ENCODE measurements at regions not wholly inside any gene's neighbourhood (a gene's known extent, or its start where the extent isn't known, plus 50 kb on each side); places are given as distances from the start of the nearest gene placed in this dataset.

DNA sequence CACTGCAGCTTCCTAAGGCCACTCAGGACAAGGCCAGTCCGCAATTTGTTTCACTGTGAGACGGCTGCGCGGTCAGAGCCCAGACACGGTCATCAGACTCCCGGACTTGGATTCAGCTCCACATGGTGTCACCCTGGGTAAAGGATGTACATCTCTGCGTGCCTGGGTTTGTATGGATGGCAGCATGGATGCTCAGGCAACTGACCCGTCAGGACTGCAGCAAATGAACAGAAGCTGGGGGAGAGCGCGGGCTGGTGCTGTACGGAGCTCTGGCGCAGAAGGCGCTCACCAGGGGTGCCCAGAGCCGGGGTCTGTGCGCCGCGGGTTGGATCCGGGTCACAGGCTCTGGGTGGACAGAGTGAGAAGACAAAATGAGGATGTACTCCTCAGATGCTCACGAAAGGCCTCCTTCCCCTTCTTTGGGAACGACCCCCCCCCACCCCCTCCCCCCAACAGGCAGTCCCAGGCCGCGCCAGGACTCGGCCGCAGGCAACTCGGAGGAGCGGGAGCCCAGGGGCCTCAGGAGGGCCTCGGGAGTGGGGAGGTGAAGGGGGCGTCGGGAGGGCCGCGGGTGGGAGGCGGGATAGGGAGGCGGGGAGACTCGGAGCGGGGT lies 92.4 kb downstream of the CXCL12 start:
- TF ChIP-seq POLR2AphosphoS5 (IDR thresholded peaks at IDR 0.05; ENCODE audit: low read depth, low read length) = no peak
- no peak for TF ChIP-seq SIN3A (IDR thresholded peaks at IDR 0.05; ENCODE audit: borderline replicate concordance, insufficient read depth, low read length)
- TF ChIP-seq TAF1 (IDR thresholded peaks at IDR 0.05; ENCODE audit: borderline replicate concordance, insufficient read depth, low read length) = no peak
